ENCODE measurements at regions not wholly inside any gene's neighbourhood (a gene's known extent, or its start where the extent isn't known, plus 50 kb on each side); places are given as distances from the start of the nearest gene placed in this dataset.

DNA sequence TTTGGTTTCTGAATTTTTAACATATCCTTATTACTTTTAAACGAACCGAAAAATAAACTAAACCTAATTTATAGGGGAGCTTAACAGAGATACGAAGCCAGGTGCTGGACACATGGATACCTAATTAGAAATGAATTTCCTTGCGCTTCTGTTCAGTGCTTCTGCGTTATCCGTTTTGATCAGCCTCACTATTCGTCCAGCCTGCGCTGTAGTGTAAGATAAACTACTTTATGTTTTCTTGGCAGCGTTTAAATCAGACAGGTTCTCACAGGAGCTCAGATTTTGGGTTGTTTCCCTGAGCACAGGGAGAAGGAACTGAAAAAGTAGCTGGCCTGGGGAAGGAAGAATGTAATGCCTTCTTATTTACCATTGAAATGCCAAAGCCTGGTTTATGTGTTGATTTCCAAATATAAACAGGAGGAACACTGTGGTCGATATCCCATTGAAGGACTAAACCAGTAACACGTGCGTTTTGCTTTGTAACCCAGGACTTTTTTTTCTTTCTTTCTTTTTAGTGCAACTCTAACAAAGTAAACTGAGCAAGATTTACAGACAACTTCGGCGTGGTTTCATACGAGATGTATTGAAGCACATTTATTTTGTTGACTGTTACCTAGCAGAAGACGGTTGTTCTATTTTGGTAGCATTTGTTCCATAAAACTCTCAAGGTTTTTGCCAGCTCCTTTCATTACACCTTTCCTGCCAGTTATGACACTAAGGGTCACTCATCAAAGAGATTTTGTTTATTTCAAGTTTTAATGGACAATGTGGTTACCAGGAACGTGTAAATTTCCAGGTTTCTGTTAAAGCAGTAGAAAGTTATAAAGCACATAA, 214.8 kb upstream of the HEY2 start:
- no peak for DNase-seq (ENCODE audit: low read depth in 2 of 3, low spot score in 2 of 3)

DNA sequence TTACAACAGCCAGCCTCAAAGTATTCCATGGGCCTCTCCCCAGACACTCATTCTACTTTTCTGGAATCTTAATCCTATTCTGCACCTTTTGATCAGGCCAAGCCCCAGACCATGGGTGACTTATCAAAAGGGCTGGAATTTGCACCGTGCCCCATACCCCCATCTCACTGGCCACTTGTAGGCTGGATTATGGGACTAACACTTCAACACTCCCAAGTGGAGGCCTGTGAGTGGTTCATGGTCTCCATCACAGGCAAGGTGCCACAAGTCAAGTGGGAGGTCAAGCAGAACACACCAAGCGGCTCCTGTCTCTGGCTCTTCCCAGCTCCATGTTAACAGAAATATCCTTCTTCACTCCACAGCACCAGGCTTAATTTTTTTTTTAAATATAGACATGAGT, 212.3 kb upstream of the HEY2 start:
- DNase-seq (ENCODE audit: low read depth in 2 of 3, low spot score in 2 of 3): no peak

DNA sequence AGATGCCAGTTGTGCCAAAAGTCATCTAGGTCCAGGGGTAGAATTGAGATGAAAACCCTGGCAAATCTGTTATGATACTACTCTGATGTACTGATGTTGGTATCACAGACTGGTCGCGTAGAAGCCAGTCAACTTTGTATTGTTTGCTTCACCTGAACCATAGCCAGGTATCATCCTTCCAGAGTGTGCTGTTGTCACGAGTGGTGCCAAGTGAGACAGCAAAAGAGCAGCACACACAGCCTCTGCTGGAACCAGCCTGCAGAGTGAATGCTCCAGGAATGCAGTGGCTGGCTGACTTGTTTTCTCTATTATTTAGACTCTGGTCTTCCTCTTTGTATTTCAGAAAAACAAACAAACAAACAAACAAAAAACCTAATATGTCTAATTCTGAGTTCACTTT, 209.5 kb upstream of the HEY2 start:
- no peak for DNase-seq (ENCODE audit: low read depth in 2 of 3, low spot score in 2 of 3)

DNA sequence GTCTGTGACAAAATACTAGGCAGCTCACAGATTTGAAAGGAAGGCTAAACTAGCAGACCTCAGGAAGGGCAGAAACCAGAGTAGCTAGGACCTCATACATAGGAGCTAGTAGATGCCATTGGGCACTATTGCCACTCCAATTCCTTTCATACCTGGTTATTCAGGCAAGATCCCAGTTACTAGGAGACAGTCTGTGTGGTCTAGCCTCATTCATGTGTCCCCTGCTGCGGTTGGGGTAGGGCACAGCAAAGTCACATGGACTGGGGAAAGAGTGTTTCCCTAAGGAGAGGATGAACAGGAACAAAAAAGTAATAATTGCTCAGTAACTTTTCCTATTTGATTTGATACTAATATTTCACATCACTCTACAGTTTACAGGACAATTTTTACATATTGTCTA, 204.6 kb upstream of the HEY2 start:
- no peak for DNase-seq (ENCODE audit: low read depth in 2 of 3, low spot score in 2 of 3)

DNA sequence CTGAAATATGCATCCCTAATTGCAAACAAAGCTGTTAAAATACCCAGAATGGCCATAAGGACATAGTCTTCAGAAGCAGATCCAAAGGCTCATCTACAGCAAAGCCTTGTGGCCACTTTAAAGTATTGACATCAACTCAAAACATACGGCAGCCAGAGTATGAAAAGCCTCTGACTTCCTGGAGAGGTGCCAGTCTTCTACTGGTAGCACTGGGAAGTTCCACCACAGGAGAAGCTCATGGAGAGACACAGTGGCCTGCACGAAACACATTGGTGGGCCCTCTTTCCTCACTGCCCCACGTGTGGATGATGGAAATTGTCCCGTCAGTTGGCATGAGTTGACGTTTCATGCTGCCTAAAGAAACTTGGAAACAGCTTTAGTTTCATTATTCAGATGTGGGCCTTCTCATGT, 202.6 kb upstream of the HEY2 start:
- no peak for DNase-seq (ENCODE audit: low read depth in 2 of 3, low spot score in 2 of 3)

DNA sequence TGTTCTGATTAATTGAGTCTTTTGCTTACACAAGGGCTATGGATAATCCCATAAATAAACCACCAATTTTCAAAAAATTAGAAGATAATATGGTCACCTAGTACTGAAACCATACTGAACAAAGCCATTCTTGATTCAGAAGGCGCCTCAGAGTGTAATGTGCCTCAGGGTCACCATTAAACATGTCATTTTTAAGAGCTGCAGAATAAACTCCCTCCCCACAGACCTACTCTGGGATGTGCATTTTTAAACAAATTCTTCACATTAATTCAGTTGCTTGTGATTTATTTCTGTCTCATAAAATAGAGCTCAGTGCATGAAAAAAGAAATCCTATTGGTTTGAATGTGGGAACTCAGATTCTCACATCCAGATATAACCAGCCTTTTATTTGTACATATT, 202.1 kb upstream of the HEY2 start:
- DNase-seq (ENCODE audit: low read depth in 2 of 3, low spot score in 2 of 3): no peak

DNA sequence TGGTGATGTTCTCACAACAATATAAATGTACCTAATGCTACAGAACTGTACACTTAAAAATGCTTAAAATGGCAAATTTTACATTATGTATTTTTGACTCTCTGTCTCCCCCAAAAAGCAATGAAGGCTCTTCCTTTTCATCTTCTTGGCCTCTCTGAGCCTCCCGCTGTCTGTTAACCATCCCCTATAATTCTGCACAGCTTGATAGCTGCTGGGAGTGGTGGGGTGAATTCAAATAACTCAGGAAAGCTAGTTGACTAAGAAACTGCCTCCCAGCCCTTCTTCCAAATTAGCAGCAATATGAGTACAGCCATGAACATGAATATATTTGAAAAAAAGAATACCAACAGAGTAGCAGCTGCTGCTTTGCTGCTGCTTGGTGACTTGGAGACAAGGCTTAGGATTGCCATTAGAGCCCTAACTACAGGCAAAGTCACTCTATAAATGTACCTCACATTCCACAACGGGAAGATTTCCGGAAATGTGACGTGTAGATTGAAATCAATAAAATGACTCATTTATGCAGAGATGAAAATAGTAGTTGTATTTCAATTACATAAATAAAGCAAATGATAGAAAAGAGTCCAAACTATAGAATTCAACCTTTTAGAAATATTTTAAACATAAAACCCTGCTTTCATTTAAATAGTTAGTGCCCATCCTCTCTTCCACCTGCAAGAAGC, 200.1 kb upstream of the HEY2 start:
- no peak for DNase-seq (ENCODE audit: low read depth in 2 of 3, low spot score in 2 of 3)

DNA sequence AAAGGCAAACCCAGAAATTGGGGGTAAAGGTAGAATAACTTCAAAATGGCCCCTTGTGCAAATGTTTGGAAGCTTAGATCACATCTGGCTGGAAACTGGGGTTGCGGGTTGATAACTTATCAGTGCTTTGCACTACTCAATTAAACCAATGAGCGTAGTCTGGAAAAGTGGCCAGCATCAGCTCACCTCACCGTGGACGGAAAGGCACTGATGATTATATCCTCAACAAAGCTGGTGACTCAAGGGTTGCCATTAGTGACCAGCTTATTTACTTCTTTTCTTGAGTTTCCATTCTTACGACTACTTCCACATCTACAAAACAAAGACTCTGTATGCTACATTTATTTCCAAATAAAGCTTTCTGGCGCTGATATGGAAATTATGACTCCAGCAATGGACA, 198.5 kb upstream of the HEY2 start:
- no peak for DNase-seq (ENCODE audit: low read depth in 2 of 3, low spot score in 2 of 3)

DNA sequence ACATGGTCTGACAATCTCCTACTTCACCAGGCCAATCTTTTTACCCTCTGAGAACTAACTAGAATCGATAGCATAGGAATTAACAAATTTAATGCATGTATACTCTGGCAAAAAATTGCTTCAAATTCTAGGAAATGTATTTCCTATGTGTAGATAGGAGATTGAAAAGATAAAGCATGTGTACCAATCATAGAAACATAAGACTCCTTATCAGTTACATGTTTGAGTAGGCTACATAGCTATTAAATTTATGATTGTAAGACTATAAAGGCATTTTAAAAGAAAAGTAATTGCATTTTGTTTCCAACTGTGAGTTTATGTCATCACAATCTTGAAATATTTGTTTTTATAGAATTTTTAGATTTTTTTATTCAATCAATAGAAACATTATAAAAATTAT, 196.6 kb upstream of the HEY2 start:
- DNase-seq (ENCODE audit: low read depth in 2 of 3, low spot score in 2 of 3): no peak

DNA sequence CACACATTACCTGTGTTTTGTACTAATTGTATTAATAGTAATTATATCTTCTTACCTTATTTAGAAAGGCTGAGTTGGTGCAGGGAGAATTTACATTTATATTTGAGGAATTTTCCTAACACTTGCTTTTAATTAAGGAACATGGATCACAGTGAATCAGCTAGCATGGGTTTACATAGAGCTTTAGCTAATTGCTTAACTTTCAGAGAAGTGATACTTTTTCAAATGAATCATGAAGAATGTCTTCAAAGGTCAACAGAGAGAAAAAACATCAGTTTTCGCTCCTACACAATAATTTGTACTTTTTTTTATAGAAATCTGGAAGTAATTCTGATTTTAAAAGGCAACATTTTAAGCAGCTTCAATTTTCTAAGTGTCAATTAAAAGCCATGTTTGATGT, 195.0 kb upstream of the HEY2 start:
- DNase-seq (ENCODE audit: low read depth in 2 of 3, low spot score in 2 of 3): no peak

DNA sequence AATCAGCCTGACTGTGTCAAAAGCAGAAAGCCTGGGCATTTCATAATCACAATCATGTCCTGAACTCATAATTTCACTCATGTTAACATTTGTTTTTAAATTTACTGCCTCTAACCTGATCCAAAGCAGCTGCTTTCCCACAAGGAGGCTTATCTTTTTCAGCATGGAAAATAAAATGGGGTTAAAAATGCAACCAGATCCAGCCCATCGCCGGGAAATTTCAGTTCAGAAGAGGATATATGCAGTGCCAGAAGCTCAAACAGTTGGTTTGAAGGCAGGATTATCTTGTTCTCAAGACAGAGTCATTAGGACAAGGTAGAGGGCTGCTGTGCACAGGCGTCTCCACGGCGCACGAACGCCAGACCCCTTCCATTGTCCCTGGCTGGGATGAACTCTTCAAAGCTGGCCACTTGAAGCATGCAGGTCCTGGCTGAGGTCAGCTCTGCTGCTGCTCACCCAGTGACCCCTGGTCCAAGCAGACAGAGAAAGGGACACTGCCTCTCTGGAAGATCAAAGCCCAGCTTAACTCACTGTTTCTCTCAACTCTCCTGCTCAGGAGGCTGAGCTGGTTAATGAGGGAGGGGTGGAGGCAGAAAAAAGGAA, 191.1 kb upstream of the HEY2 start:
- no peak for DNase-seq (ENCODE audit: low read depth in 2 of 3, low spot score in 2 of 3)

DNA sequence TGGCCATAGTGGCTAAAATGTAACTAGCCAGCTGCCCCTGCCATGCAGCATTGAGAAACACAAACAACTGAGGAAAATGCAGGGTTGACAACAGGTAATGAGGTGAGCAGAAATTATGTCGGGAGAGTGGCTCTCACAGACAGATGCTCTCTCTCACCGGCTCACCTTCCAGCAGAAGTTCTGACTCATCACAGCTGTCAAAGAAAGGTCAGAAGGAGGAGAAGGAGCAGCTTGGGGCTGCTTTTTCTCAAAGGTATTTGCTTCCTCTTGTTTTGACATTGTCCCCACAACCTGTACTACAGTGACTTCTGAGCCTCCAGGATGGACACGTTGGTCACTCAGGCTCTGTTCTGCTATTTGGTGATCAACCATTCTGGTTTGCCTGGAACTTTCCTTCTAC, 190.5 kb upstream of the HEY2 start:
- no peak for DNase-seq (ENCODE audit: low read depth in 2 of 3, low spot score in 2 of 3)

DNA sequence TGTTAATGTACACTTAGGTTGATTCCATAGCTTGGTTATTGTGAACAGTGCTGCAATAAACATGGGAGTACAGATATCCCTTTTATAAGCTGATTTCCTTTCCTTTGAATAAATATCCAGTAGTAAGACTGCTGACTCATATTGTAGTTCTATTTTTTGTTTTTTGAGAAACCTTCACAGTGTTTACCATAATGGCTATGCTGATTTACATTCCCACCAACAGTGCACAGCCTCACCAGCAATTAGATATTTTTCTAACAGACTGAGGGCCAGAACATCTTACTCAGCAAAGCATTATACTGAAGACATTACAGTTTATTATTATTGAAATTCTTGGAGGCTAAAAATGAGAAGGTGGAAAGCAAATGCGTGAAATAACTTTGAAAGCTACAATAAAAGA, 187.3 kb upstream of the HEY2 start:
- no peak for DNase-seq (ENCODE audit: low read depth in 2 of 3, low spot score in 2 of 3)

DNA sequence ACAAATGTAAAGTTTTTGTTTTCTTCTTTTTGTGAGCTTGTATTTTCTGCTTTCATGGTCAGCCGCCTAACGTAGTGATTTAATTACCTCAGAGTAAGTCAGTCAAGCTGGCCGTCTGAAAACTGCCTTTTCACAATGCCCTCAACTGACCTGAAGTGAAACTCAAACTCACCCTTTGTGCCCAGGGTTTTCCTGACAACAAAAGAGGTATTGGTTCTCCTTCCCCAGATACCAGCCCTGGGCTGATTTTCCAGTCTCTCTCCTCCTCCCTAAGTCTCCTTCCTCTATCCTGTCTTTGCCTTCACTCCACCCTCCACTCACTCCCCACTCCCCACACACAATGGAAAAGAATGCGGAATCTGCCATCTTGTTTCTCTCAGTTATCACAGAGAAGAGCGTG, 184.5 kb upstream of the HEY2 start:
- DNase-seq (ENCODE audit: low read depth in 2 of 3, low spot score in 2 of 3): no peak

DNA sequence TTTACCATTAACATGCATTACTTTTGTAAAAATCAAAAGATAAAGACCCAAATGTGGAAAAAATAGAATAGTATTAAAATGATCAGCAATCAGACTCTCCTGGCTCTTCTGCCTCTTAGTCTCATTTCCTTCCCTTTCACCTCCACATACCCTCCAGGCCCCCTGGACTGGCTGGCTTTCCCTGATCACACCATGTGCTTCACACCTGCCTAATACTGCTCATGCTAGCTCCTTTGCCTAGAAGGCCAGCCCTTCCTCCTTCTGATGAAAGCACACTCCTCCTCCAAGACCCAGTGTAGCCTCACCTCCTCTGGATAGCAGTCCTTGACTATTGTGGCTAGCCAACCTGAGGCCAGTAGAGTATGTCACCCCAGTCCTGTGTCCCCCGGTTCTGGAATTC, 182.0 kb upstream of the HEY2 start:
- no peak for DNase-seq (ENCODE audit: low read depth in 2 of 3, low spot score in 2 of 3)

DNA sequence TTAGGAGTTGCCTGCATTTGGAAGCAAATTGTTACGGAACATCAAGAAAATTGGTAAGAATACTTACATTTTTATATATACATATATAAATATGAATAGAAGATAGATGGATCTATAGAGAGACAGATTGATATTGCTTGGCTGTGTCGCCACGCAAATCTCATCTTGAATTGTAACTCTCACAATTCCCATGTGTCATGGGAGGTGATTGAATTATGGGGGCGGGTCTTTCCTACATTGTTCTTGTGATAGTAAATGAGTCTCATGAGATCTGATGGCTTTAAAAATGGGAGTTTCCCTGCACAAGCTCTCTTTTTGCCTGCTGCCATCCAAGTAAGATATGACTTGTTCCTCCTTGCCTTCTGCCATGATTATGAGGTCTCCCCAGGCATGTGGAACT, 180.8 kb upstream of the HEY2 start:
- DNase-seq (ENCODE audit: low read depth in 2 of 3, low spot score in 2 of 3): no peak

DNA sequence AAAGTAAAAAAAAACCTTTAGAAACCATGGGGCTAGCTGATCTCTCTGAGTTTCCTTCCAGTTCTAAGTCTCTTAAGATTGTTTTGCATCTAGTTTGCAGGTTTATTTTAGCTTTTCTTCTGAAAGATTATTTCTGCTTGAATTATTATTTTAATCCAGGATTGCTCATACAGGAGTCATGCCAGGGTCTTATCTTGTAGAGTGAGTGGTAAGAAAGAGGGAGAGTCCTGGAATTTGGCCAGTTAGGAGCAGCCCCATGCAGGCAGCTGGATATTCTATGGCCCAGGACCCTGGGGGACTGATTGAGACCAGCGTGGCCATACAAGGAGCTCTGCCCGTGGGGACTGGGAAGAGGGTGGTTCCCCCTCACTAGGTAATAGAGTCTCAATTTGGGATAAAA, 178.9 kb upstream of the HEY2 start:
- no peak for DNase-seq (ENCODE audit: low read depth in 2 of 3, low spot score in 2 of 3)

DNA sequence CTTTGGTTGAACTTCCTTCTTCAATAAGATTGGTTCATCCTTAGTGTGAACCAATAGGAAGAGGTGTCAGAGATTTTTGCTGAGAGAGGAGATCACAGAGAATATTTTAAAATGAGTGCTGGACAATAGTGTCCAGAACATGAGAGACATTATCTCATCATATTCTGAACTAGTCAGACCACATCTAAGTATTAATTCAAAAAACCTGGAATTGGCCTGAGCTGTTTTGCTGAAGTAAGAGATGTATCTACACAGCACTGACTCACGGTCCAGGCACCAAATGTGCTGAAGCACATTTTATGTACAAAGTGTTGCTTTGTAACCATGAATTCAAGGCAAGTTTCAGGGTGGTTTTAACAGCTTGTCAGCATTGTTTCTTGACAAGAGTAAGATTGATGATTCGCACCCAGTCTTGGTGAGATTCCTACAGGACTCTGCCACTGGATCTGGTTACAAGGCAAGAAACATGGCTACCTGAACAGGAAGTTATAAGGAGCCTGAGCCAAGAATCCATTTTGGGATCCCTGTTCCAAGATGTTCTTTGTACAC, 178.2 kb upstream of the HEY2 start:
- DNase-seq (ENCODE audit: low read depth in 2 of 3, low spot score in 2 of 3): no peak

DNA sequence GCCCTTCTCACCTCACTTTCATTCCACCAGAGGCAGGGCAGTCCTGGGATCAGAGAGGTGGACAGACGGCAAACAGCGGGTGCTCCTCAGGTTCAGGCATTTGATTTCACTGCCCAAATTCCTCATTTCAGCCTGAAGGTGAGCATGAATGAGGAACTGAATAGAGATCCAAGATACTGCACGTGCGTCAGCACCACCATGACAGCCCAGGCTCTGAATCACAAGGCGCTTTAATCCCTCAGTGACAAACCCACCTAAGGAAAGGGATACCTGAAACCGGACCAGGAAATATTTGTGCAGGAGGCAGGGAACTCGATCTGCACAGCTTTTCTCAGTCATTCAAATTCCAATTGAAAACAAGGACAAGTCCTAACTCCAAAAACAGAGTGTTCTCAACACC, 174.8 kb upstream of the HEY2 start:
- DNase-seq (ENCODE audit: low read depth in 2 of 3, low spot score in 2 of 3): no peak

DNA sequence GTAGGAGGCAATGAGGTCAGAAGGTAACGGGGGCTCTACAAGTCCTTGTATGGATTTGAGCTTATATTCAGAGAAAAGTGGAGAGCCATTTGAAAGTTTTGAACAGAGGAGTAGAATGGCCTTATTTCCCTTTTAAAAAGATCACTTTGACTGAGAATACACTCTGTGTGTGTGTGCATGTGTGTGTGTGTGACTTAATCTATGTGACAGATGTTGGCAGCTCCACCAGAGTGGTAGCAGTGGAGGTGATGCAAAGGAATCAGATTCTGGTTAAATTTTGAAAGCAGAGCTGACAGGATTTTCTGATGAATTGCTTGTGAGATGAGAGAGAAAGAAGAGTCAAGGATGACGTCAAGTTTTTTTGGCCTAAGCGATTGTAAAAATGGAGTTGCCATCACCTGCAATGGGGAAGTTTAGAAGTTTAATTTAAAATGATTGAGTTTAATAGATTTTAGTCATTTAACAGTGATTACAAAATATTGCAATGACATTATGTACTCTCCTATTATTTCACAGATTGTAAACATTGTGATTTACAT, 172.2 kb upstream of the HEY2 start:
- no peak for DNase-seq (ENCODE audit: low read depth in 2 of 3, low spot score in 2 of 3)

DNA sequence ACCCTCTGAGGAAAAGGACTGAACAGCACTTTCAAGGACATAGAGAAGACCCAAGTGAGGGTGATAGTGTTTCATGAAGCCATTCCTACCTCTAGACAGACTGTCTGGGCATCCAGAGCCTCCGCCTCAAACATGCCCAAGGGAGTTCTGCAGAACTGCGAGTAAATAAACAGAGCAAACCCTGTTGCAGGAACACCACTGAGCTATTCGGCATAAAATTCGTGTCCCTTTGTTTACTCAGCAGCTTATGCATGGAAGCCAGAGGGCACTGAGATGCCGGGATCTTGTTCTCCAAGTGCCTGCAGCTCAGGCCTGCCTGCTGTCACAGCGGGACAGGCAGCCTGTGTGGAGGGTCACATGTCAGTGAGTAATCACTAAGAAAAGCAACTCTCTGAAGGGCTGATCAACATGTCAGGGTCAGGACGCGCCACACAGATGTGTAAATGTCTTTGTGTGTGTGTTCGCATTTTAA, 164.9 kb upstream of the HEY2 start:
- no peak for DNase-seq (ENCODE audit: low read depth in 2 of 3, low spot score in 2 of 3)
